Activated B cell treated with CpG ODN at 0.5 μM for 24 hours (primary cell): ENCODE measurements at regions not wholly inside any gene's neighbourhood (a gene's known extent, or its start where the extent isn't known, plus 50 kb on each side); places are given as distances from the start of the nearest gene placed in this dataset.
"Not testable (repeated sequence)": the region's sequence is repeated elsewhere in the genome, so short reads cannot be mapped to it uniquely, and the experiment has no call there.

ENCODE experiments used
- ATAC-seq: fragments of 200-7000 bp; cut with Tn5 transposase; one replicate; pipeline ENCODE4 v1.10.0; 2021; ENCODE audit warnings: low read depth, mild to moderate bottlenecking, moderate library complexity
- CTCF ChIA-PET: fragments of 350-600 bp; sonication (Branson Sonifier 250); formaldehyde crosslinking; loops from one replicate; lab custom pipeline; 2021; ENCODE audit warnings: antibody characterized with exemption; lab: Charles Lee
- POLR2A ChIA-PET: fragments of 350-600 bp; sonication (Branson Sonifier 250); formaldehyde crosslinking; loops from one replicate; lab custom pipeline; 2021; ENCODE audit warnings: antibody characterized with exemption; lab: Charles Lee
- DNase-seq: peaks from one replicate; pipeline ENCODE4 v3.0.0; 2022
- H3K27ac Mint-ChIP-seq: one replicate; pipeline ENCODE4 v1.8.0; 2020; ENCODE audit warnings: mixed read lengths
- H3K27me3 Mint-ChIP-seq: one replicate; pipeline ENCODE4 v1.8.0; 2021; ENCODE audit warnings: mixed read lengths
- H3K36me3 Mint-ChIP-seq: one replicate; pipeline ENCODE4 v1.8.0; 2021; ENCODE audit warnings: low read depth, mixed read lengths
- H3K4me1 Mint-ChIP-seq: one replicate; pipeline ENCODE4 v1.8.0; 2021; ENCODE audit warnings: mixed read lengths
- H3K4me3 Mint-ChIP-seq: one replicate; pipeline ENCODE4 v1.8.0; 2020; ENCODE audit warnings: mild to moderate bottlenecking, mixed read lengths
- H3K9me3 Mint-ChIP-seq: one replicate; pipeline ENCODE4 v1.8.0; 2020; ENCODE audit warnings: mixed read lengths
- CTCF ChIP-seq: fragments of 200-600 bp; IDR thresholded peaks from one replicate; pipeline ENCODE4 v1.8.0; 2022; ENCODE audit warnings: antibody characterized with exemption, mild to moderate bottlenecking
- intact Hi-C: fragments of 100-400 bp; cut with micrococcal nuclease; formaldehyde crosslinking; loops from one replicate; pipeline ENCODE4 v1.15.1; 2024

GRCh38 chr14:45558183-45558582, 305.2 kb upstream of the MIS18BP1 start:
- TF ChIP-seq CTCF: no peak
- intact Hi-C loops: no loop called here
- no peak for DNase-seq
- Mint-ChIP-seq H3K4me1 (no peaks in the 10 kb centered on the region), H3K27me3 (no peaks in the 10 kb centered on the region), H3K27ac (no peak overlapping the region), H3K36me3 (no peaks in the 10 kb centered on the region), H3K9me3 (no peaks in the 10 kb centered on the region), H3K4me3 (no peak overlapping the region)
- CTCF ChIA-PET: no interaction called here
- no peak for ATAC-seq
- POLR2A ChIA-PET: no interaction called here

- no peak overlapping the region for H3K27ac Mint-ChIP-seq
- ChIA-PET POLR2A (no interaction called here), CTCF (no interaction called here)
- DNase-seq (no peak), ATAC-seq (no peak)
- TF ChIP-seq CTCF: no peak
- intact Hi-C loops: no loop called here
- H3K27me3 Mint-ChIP-seq: no peaks in the 10 kb centered on the region
- no peaks in the 10 kb centered on the region for H3K36me3 Mint-ChIP-seq
- H3K4me3 Mint-ChIP-seq: no peak overlapping the region
- H3K9me3 Mint-ChIP-seq: peaks cover under 1% of the 10 kb centered on the region
- H3K4me1 Mint-ChIP-seq: no peaks in the 10 kb centered on the region
Observed at GRCh38 chr14:45553981-45554380, 301.0 kb upstream of the MIS18BP1 start.

GRCh38 chr14:45551240-45551820, 298.3 kb upstream of the MIS18BP1 start:
- ATAC-seq, H3K9me3 Mint-ChIP-seq, H3K27ac Mint-ChIP-seq, POLR2A ChIA-PET, H3K36me3 Mint-ChIP-seq, H3K4me1 Mint-ChIP-seq, DNase-seq, H3K27me3 Mint-ChIP-seq, CTCF ChIA-PET, H3K4me3 Mint-ChIP-seq, intact Hi-C loops: not testable (repeated sequence)

GRCh38 chr14:45531022-45531421, 278.0 kb upstream of the MIS18BP1 start:
- TF ChIP-seq CTCF: no peak
- H3K27ac Mint-ChIP-seq: no peak overlapping the region
- H3K9me3 Mint-ChIP-seq: peaks cover 15% of the 10 kb centered on the region
- H3K36me3 Mint-ChIP-seq: no peaks in the 10 kb centered on the region
- no peaks in the 10 kb centered on the region for H3K4me1 Mint-ChIP-seq
- no peak overlapping the region for H3K4me3 Mint-ChIP-seq
- ATAC-seq (no peak), DNase-seq (no peak)
- intact Hi-C loops: no loop called here
- H3K27me3 Mint-ChIP-seq: no peaks in the 10 kb centered on the region
- ChIA-PET POLR2A (no interaction called here), CTCF (no interaction called here)

- H3K4me3 Mint-ChIP-seq: no peak overlapping the region
- CTCF ChIA-PET: no interaction called here
- TF ChIP-seq CTCF: no peak
- no peaks in the 10 kb centered on the region for H3K36me3 Mint-ChIP-seq
- no peak for DNase-seq
- ATAC-seq: no peak
- H3K4me1 Mint-ChIP-seq: no peaks in the 10 kb centered on the region
- POLR2A ChIA-PET: no interaction called here
- peaks cover 2% of the 10 kb centered on the region for H3K9me3 Mint-ChIP-seq
- no peak overlapping the region for H3K27ac Mint-ChIP-seq
- H3K27me3 Mint-ChIP-seq: no peaks in the 10 kb centered on the region
- intact Hi-C loops: no loop called here
Observed at GRCh38 chr14:45526715-45527549, 273.9 kb upstream of the MIS18BP1 start.
